Loucy (cell line): ENCODE measurements at regions not wholly inside any gene's neighbourhood (a gene's known extent, or its start where the extent isn't known, plus 50 kb on each side); places are given as distances from the start of the nearest gene placed in this dataset.

Source experiments
- CTCF ChIP-seq: fragments of 200-600 bp; sonication (generic); conservative IDR thresholded peaks from 2 replicates; pipeline ENCODE4 v1.5.1; 2014; ENCODE audit warnings: mild to moderate bottlenecking, antibody characterized with exemption, low read length
- EZH2phosphoT487 ChIP-seq: fragments of 200-600 bp; IDR thresholded peaks from 2 replicates; pipeline ENCODE4 v1.6.1; 2018; ENCODE audit warnings: antibody characterized with exemption, mild to moderate bottlenecking, moderate library complexity, borderline replicate concordance

- TF ChIP-seq CTCF, result no peak
- no peak for TF ChIP-seq EZH2phosphoT487
Observed at GRCh38 chr4:156111686-156112085, 158.0 kb upstream of the CTSO start.
